A549 (cell line): ENCODE measurements at regions not wholly inside any gene's neighbourhood (a gene's known extent, or its start where the extent isn't known, plus 50 kb on each side); places are given as distances from the start of the nearest gene placed in this dataset.

Source experiments
- ATAC-seq, 2 experiments: fragments of 200-7000 bp in 1 of 2; fragments of >200 bp in 1 of 2; cut with Nextera tagmentation in 1 of 2; cut with Tn5 transposase in 1 of 2; 3 replicates each; pipeline versions ENCODE4 v1.8.0 to v1.9.1; 2018 to 2020; ENCODE audit warnings: mild to moderate bottlenecking in 1 of 2, moderate library complexity in 1 of 2
- CTCF ChIA-PET: fragments of 300-600 bp; sonication (Branson Sonifier 250); formaldehyde crosslinking; extraction: SDS; loops from one replicate; lab custom pipeline; 2021; ENCODE audit warnings: antibody characterized with exemption, inconsistent platforms; lab: Yijun Ruan, JAX
- POLR2A ChIA-PET: fragments of 350-600 bp; formaldehyde crosslinking; extraction: SDS; loops from one replicate; lab custom pipeline; 2021; ENCODE audit warnings: antibody characterized with exemption, inconsistent platforms; lab: Yijun Ruan, JAX
- DNase-seq, 2 experiments: peaks; one replicate each; pipeline versions ENCODE4 v3.0.0 to v3.0.0-alpha.2; 2011 to 2016; ENCODE audit warnings: low read depth in 1 of 2, low spot score in 1 of 2
- FAIRE-seq: peaks from 2 replicates; lab custom pipeline; 2011; peaks lifted over from hg19 to GRCh38; lab: Jason Lieb, UNC
- H3K27ac ChIP-seq, 2 experiments: fragments of >200 bp; sonication (Bioruptor Twin); formaldehyde crosslinking; 3 replicates each; pipeline ENCODE4 v1.5.1; 2016 to 2017
- H3K4me1 ChIP-seq: fragments of >200 bp; sonication (Bioruptor Twin); formaldehyde crosslinking; 3 replicates; pipeline ENCODE4 v1.6.1; 2016
- H3K4me2 ChIP-seq: fragments of >200 bp; sonication (Bioruptor Twin); formaldehyde crosslinking; 3 replicates; pipeline ENCODE4 v1.6.1; 2016
- H3K4me3 ChIP-seq: fragments of >200 bp; sonication (Bioruptor Twin); formaldehyde crosslinking; 3 replicates; pipeline ENCODE4 v1.5.1; 2016
- H3K9me3 ChIP-seq: fragments of >200 bp; sonication (Bioruptor Twin); formaldehyde crosslinking; 3 replicates; pipeline ENCODE4 v1.6.1; 2016
- EHF ChIP-seq: fragments of 250-450 bp; sonication (Bioruptor Pico); IDR thresholded peaks from 2 replicates; pipeline ENCODE4 v1.5.0; 2020; ENCODE audit warnings: mild to moderate bottlenecking
- EP300 ChIP-seq, 2 experiments: fragments of >200 bp; sonication (Bioruptor Twin); formaldehyde crosslinking; IDR thresholded peaks; 2 replicates in 1 of 2; 3 replicates in 1 of 2; pipeline ENCODE4 v1.6.1; 2016 to 2017
- ESRRA ChIP-seq: fragments of 150-350 bp; IDR thresholded peaks from 2 replicates; pipeline ENCODE4 v1.6.1; 2014; ENCODE audit warnings: mild to moderate bottlenecking, low read length, borderline replicate concordance
- FOSB ChIP-seq: fragments of 250-450 bp; sonication (Bioruptor Pico); IDR thresholded peaks from 2 replicates; pipeline ENCODE4 v1.5.0; 2020; ENCODE audit warnings: mild to moderate bottlenecking, moderate library complexity
- FOSL2 ChIP-seq, 2 experiments: fragments of 450-650 bp in 1 of 2; fragments of >200 bp in 1 of 2; sonication (Bioruptor Twin) in 1 of 2; formaldehyde crosslinking; IDR thresholded peaks; 2 replicates each; pipeline versions ENCODE4 v1.5.0 to v1.6.1; 2016 to 2020; ENCODE audit warnings: mild to moderate bottlenecking in 1 of 2, moderate library complexity in 1 of 2
- FOXS1 ChIP-seq: fragments of 250-450 bp; sonication (Bioruptor Pico); IDR thresholded peaks from 2 replicates; pipeline ENCODE4 v1.5.0; 2020; ENCODE audit warnings: mild to moderate bottlenecking, moderate library complexity
- GATA3 ChIP-seq: IDR thresholded peaks from 2 replicates; pipeline ENCODE4 v1.6.1; 2012; ENCODE audit warnings: borderline replicate concordance
- HDAC2 ChIP-seq: fragments of 200-600 bp; sonication (generic); IDR thresholded peaks from 2 replicates; pipeline ENCODE4 v1.6.1; 2016
- HOXB13 ChIP-seq: fragments of 250-450 bp; sonication (Bioruptor Pico); IDR thresholded peaks from 2 replicates; pipeline ENCODE4 v1.5.0; 2020; ENCODE audit warnings: low read depth, mild to moderate bottlenecking, moderate library complexity
- JUN ChIP-seq, 2 experiments: fragments of >200 bp; sonication (Bioruptor Twin); formaldehyde crosslinking; IDR thresholded peaks; 2 replicates in 1 of 2; 3 replicates in 1 of 2; pipeline ENCODE4 v1.6.1; 2016 to 2017
- JUNB ChIP-seq: fragments of >200 bp; sonication (Bioruptor Twin); formaldehyde crosslinking; IDR thresholded peaks from 2 replicates; pipeline ENCODE4 v1.6.1; 2016
- KDM5A ChIP-seq: fragments of 200-600 bp; sonication (generic); IDR thresholded peaks from 2 replicates; pipeline ENCODE4 v1.6.1; 2016; ENCODE audit warnings: antibody characterized with exemption, mild to moderate bottlenecking
- MAX ChIP-seq: IDR thresholded peaks from 2 replicates; pipeline ENCODE4 v1.6.1; 2012
- MAZ ChIP-seq: fragments of 150-350 bp; IDR thresholded peaks from 2 replicates; pipeline ENCODE4 v1.6.1; 2014; ENCODE audit warnings: antibody characterized with exemption, low read depth, low read length, borderline replicate concordance
- MYC ChIP-seq: IDR thresholded peaks from 2 replicates; pipeline ENCODE4 v1.6.1; 2012; ENCODE audit warnings: mild to moderate bottlenecking, inconsistent platforms, low read length, improper control_type of control experiment, borderline replicate concordance
- NPAS2 ChIP-seq: fragments of 250-450 bp; sonication (Bioruptor Pico); IDR thresholded peaks from 2 replicates; pipeline ENCODE4 v1.8.0; 2022; ENCODE audit warnings: mild to moderate bottlenecking, moderate library complexity, borderline replicate concordance
- POLR2A ChIP-seq: IDR thresholded peaks from 2 replicates; pipeline ENCODE4 v1.6.1; 2012; ENCODE audit warnings: mild to moderate bottlenecking, low read length
- POLR2AphosphoS2 ChIP-seq: conservative IDR thresholded peaks from 2 replicates; pipeline ENCODE4 v1.6.1; 2012; ENCODE audit warnings: low read length, improper control_type of control experiment, inconsistent platforms
- RAD21 ChIP-seq, 2 experiments: fragments of >200 bp in 1 of 2; sonication (Bioruptor Twin) in 1 of 2; formaldehyde crosslinking in 1 of 2; IDR thresholded peaks in 1 of 2; conservative IDR thresholded peaks in 1 of 2; 2 replicates in 1 of 2; 3 replicates in 1 of 2; pipeline ENCODE4 v1.6.1; 2012 to 2018; ENCODE audit warnings: inconsistent platforms in 1 of 2
- RARB ChIP-seq: fragments of 250-450 bp; sonication (Bioruptor Pico); IDR thresholded peaks from 2 replicates; pipeline ENCODE4 v1.8.0; 2021; ENCODE audit warnings: mild to moderate bottlenecking, moderate library complexity
- RCOR1 ChIP-seq: fragments of 150-350 bp; IDR thresholded peaks from 2 replicates; pipeline ENCODE4 v1.6.1; 2014; ENCODE audit warnings: antibody characterized with exemption, low read length, low read depth
- RNF2 ChIP-seq: fragments of 200-600 bp; sonication (generic); IDR thresholded peaks from 2 replicates; pipeline ENCODE4 v1.6.1; 2016; ENCODE audit warnings: low read depth, mild to moderate bottlenecking, antibody characterized with exemption, moderate library complexity, borderline replicate concordance
- SREBF2 ChIP-seq: fragments of 450-650 bp; IDR thresholded peaks from 2 replicates; pipeline ENCODE4 v1.6.1; 2014; ENCODE audit warnings: mild to moderate bottlenecking, moderate library complexity
- TP53 ChIP-seq: fragments of 250-450 bp; sonication (Bioruptor Pico); IDR thresholded peaks from 2 replicates; pipeline ENCODE4 v1.5.0; 2021; ENCODE audit warnings: mild to moderate bottlenecking, moderate library complexity
- USF2 ChIP-seq: fragments of 450-650 bp; IDR thresholded peaks from 2 replicates; pipeline ENCODE4 v1.6.1; 2014; ENCODE audit warnings: antibody characterized with exemption
- ZFP36 ChIP-seq: fragments of 450-650 bp; IDR thresholded peaks from 2 replicates; pipeline ENCODE4 v1.6.1; 2014; ENCODE audit warnings: borderline replicate concordance; ENCODE audit not compliant: partially characterized antibody
- ZNF302 ChIP-seq: fragments of 250-450 bp; sonication (Bioruptor Pico); IDR thresholded peaks from 2 replicates; pipeline ENCODE4 v1.9.0; 2021; ENCODE audit warnings: inconsistent platforms, mild to moderate bottlenecking, moderate library complexity
- ZSCAN20 ChIP-seq: fragments of 250-450 bp; sonication (Bioruptor Pico); IDR thresholded peaks from 2 replicates; pipeline ENCODE4 v1.8.0; 2022; ENCODE audit warnings: mild to moderate bottlenecking, moderate library complexity
- WGBS: methylation state at CpG from one replicate; pipeline ENCODE4 v1.1.6; 2017; ENCODE audit errors: missing lambda C conversion rate; 5-methylcytosine and 5-hydroxymethylcytosine counted together
- TF ChIP-seq, protein P1 (sequence below): fragments of >200 bp; sonication (Bioruptor Twin); formaldehyde crosslinking; IDR thresholded peaks from 3 replicates; pipeline ENCODE4 v1.6.1; 2016

DNA sequence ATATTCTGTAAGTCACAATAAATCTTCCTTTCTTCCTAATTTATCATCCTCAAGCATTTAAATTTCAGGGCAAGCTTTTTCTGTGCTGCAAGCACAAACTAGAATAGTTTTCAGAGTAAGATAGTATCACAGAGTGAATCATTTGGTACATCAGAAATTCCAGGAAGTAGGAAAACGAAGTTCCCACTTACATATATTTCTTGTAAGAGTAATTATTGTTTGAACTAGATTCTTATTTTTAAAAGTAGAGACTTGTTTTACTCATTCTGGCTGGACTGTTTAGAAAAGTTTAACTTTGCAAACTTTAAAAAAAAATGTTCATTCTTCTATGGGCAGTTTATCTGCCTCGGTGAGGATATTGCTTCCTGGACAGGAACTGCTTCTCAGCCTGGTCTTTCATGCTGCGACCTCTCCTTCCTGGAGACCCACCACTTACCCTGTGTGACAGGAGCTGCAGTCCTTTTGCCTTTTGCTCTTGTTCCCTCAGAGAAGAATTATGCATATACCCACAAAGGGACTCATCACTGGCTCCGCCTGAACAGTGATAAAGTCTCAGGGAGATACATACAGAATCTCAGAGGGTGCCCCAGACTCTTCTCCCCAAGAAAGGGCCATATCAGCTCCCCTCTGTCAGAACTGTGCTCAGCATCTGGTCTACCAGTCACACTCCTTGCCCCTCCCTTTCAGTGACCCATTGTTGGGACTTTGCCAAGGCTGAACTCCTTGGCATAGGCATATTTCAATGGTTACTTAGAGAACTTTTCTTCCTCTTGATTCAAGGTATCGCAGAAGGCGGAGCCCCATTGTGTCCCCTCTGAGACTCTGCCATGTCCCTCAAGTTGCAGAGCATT is 102.7 kb upstream of the CD55 start:
- H3K4me2 ChIP-seq, result no peak overlapping the region
- no peak for TF ChIP-seq FOXS1 (CRISPR knock-in tag)
- TF ChIP-seq FOSB (CRISPR knock-in tag), result no peak
- TF ChIP-seq ZFP36, result no peak
- no peak for TF ChIP-seq JUN (IDR thresholded peaks at IDR 0.05)
- no peak for TF ChIP-seq USF2
- no peak for TF ChIP-seq SREBF2
- no peak for TF ChIP-seq FOSL2 (IDR thresholded peaks at IDR 0.05)
- no peak for TF ChIP-seq FOSL2 (CRISPR knock-in tag; IDR thresholded peaks at IDR 0.05)
- no peak for TF ChIP-seq EHF (CRISPR knock-in tag)
- no peak for TF ChIP-seq RARB (CRISPR knock-in tag)
- TF ChIP-seq POLR2AphosphoS2, result no peak
- TF ChIP-seq GATA3, result no peak
- TF ChIP-seq RCOR1, result no peak
- TF ChIP-seq, protein P1, sequence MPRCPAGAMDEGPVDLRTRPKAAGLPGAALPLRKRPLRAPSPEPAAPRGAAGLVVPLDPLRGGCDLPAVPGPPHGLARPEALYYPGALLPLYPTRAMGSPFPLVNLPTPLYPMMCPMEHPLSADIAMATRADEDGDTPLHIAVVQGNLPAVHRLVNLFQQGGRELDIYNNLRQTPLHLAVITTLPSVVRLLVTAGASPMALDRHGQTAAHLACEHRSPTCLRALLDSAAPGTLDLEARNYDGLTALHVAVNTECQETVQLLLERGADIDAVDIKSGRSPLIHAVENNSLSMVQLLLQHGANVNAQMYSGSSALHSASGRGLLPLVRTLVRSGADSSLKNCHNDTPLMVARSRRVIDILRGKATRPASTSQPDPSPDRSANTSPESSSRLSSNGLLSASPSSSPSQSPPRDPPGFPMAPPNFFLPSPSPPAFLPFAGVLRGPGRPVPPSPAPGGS, result no peak
- no peak for FAIRE-seq
- H3K9me3 ChIP-seq, result no peaks in the 10 kb centered on the region
- peaks cover 17% of the 10 kb centered on the region; the same call in 2 of the 3 replicates for H3K4me1 ChIP-seq
- WGBS, result 78% methylated on average over 6 of the region's 6 CpGs
- peak overlapping the region in 1 of 2 experiments; percentile 51; a peak in 2 of 6 replicates for H3K27ac ChIP-seq
- H3K4me3 ChIP-seq, result no peak overlapping the region
- peak in 1 of 2 experiments; percentile 18 for DNase-seq
- POLR2A ChIA-PET, result interaction anchor here (0.6 kb wide), 1 partner anchor 215 kb away, joined by 3 read pairs; no protein-coding TSS in a partner anchor
- CTCF ChIA-PET, result no interaction called here
- peak in 1 of 2 experiments; percentile 45; a peak in 2 of 6 replicates for ATAC-seq

DNA sequence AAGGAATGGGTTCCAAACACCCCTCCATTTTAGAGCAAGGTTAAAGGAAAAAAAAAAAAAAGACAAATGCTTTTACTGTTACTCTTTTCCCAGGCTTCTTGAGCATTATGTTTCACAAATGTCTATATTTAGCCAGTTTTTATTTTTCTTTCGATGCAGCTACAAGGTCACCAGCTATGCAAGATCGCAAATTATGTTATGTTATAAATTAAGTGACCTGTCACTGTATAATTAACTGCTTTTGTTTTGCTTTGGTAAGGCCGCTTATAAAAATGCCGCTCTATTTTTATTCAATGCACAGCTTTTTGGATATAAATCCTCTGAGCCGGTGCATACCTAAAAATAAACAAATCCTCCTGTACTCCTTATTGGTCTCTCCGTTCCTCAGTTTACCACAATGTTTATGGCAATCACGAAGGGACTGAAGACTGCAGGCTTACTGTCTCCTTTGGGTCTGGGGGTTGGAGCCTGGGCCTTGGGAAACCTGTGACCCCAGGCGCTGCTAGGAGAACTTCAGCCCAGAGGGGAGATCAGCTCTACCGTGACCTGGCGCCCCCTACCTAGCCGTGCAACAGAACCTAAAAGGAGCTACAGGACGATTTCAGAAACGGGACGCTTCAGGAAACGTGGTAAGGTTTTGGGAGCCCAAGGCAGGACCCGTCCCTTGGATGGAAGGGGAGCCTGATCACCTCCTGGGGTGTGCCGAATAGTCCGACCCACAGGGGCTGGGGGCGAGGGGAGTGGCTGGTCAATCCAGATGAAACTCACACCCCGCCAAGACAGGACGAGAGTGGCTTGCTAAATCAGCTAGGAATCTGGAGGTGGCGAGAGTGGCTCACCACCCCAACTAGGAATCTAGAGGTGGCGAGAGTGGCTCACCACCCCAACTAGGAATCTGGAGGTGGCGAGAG is 101.2 kb upstream of the CD55 start:
- CTCF ChIA-PET, result interaction anchor here (0.5 to 1.3 kb wide), 3 partner anchors 33 to 238 kb away, joined by 3 read pairs; no protein-coding TSS in a partner anchor

DNA sequence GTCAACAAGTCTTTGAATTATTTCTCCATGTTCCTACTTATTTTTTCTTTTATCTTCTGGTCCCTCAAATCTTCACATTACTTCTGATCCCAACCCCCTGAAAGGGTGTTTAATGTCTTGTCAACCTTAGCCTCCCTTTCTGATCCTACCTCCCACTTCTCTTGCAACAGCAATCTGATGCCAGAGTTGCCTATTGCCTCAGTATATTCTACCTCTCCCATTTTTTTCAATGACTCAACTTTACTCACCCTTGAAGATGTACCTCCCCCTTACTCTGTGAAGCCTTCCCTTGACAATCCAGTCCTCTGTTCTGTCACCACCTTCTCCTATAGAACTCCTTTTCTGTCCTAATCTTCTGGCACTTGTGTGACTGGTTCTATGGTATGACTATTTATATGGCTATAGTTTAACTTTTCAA is 99.5 kb upstream of the CD55 start:
- Histone ChIP-seq H3K4me3 (no peak overlapping the region), H3K4me1 (peaks cover 17% of the 10 kb centered on the region; the same call in 2 of the 3 replicates), H3K27ac (no peak overlapping the region), H3K9me3 (no peaks in the 10 kb centered on the region), H3K4me2 (no peak overlapping the region)
- POLR2A ChIA-PET, result no interaction called here
- 0 out of 6 replicates have a peak, but pooled peaks of 1 of the 2 experiments have one; percentile 34 for ATAC-seq
- CTCF ChIA-PET, result no interaction called here
- FAIRE-seq, result no peak
- DNase-seq, result no peak
- TF ChIP-seq ZNF302 (no peak), MAX (no peak), RNF2 (no peak), ESRRA (no peak), RARB (CRISPR knock-in tag) (no peak), FOSL2 (IDR thresholded peaks at IDR 0.05) (no peak), FOSL2 (CRISPR knock-in tag; IDR thresholded peaks at IDR 0.05) (0 out of 2 replicates have a peak, but pooled peaks have one; percentile 4), HOXB13 (CRISPR knock-in tag) (no peak), EP300 (IDR thresholded peaks at IDR 0.05) (no peak), ZSCAN20 (CRISPR knock-in tag) (no peak), USF2 (no peak), MYC (no peak), NPAS2 (CRISPR knock-in tag) (no peak), JUNB (0 out of 2 replicates have a peak, but pooled peaks have one; percentile 16), POLR2AphosphoS2 (no peak)

More for the DNA sequence above, 101.2 kb upstream of the CD55 start:
- TF ChIP-seq TP53 (CRISPR knock-in tag), result no peak
- no peak for TF ChIP-seq MAZ
- no peak for TF ChIP-seq POLR2A
- TF ChIP-seq RAD21 (conservative IDR thresholded peaks at IDR 0.05 in 1 of 2, IDR thresholded peaks at IDR 0.05 in 1 of 2), result no peak
- no peak for TF ChIP-seq HDAC2
- no peak for TF ChIP-seq KDM5A
- no peak for TF ChIP-seq RARB (CRISPR knock-in tag)
- no peak for TF ChIP-seq RCOR1
- no peak for TF ChIP-seq ZSCAN20 (CRISPR knock-in tag)
- TF ChIP-seq HOXB13 (CRISPR knock-in tag), result no peak
- no peak for TF ChIP-seq SREBF2
- no peak overlapping the region for H3K4me3 ChIP-seq
- no peak for ATAC-seq
- no peaks in the 10 kb centered on the region for H3K9me3 ChIP-seq
- no peak for FAIRE-seq
- POLR2A ChIA-PET, result no interaction called here
- 81% methylated on average over 24 of the region's 24 CpGs for WGBS
- H3K27ac ChIP-seq, result no peak overlapping the region
- no peak for DNase-seq
- no peak overlapping the region for H3K4me2 ChIP-seq
- peaks cover 17% of the 10 kb centered on the region; the same call in 2 of the 3 replicates for H3K4me1 ChIP-seq
